AG09319 (cell line): ENCODE measurements at regions not wholly inside any gene's neighbourhood (a gene's known extent, or its start where the extent isn't known, plus 50 kb on each side); places are given as distances from the start of the nearest gene placed in this dataset.

ENCODE experiments used
- DNase-seq: peaks from one replicate; pipeline ENCODE4 v3.0.0-alpha.2; 2010; ENCODE audit warnings: low read depth; ENCODE audit errors: extremely low read depth
- TF ChIP-seq, protein P1 (sequence below): IDR thresholded peaks from 2 replicates; pipeline ENCODE4 v1.5.1; 2011; ENCODE audit warnings: low read depth, mild to moderate bottlenecking, inconsistent platforms, low read length, moderate library complexity

- DNase-seq: peak; percentile 56
Observed at GRCh38 chr18:10234912-10235660, 219.3 kb upstream of the APCDD1 start.

GRCh38 chr18:10235661-10235952, 218.8 kb upstream of the APCDD1 start:
- TF ChIP-seq, protein P1, sequence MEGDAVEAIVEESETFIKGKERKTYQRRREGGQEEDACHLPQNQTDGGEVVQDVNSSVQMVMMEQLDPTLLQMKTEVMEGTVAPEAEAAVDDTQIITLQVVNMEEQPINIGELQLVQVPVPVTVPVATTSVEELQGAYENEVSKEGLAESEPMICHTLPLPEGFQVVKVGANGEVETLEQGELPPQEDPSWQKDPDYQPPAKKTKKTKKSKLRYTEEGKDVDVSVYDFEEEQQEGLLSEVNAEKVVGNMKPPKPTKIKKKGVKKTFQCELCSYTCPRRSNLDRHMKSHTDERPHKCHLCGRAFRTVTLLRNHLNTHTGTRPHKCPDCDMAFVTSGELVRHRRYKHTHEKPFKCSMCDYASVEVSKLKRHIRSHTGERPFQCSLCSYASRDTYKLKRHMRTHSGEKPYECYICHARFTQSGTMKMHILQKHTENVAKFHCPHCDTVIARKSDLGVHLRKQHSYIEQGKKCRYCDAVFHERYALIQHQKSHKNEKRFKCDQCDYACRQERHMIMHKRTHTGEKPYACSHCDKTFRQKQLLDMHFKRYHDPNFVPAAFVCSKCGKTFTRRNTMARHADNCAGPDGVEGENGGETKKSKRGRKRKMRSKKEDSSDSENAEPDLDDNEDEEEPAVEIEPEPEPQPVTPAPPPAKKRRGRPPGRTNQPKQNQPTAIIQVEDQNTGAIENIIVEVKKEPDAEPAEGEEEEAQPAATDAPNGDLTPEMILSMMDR: no peak
- DNase-seq: no peak

More at GRCh38 chr18:10234912-10235660, 219.3 kb upstream of the APCDD1 start:
- TF ChIP-seq, protein P1: no peak

- peak; percentile 57 for DNase-seq
Observed at GRCh38 chr18:10239103-10239502, 215.3 kb upstream of the APCDD1 start.

GRCh38 chr18:10239991-10240634, 214.3 kb upstream of the APCDD1 start:
- no peak for DNase-seq
- TF ChIP-seq, protein P1: no peak

More at GRCh38 chr18:10239103-10239502, 215.3 kb upstream of the APCDD1 start:
- TF ChIP-seq, protein P1: no peak

DNA sequence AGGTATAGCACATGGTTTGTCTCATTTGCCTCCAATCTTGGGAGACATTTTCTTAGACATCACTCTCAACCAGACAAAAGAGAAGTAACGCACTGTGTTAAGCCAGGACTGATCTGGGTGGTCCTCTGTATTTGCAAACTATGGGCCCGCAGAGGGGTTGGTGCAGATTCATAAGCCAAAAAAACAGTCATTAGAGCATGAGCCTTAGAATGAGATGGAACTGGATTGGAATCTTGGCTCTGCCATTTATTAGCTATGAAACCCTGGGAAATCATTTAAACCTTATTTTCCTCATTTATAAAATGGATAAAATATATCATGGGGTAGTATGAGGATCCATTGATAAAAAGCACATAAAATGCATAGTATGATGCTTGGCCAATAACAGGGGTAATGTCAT, 213.5 kb upstream of the APCDD1 start:
- DNase-seq: no peak
- TF ChIP-seq, protein P1: no peak

DNA sequence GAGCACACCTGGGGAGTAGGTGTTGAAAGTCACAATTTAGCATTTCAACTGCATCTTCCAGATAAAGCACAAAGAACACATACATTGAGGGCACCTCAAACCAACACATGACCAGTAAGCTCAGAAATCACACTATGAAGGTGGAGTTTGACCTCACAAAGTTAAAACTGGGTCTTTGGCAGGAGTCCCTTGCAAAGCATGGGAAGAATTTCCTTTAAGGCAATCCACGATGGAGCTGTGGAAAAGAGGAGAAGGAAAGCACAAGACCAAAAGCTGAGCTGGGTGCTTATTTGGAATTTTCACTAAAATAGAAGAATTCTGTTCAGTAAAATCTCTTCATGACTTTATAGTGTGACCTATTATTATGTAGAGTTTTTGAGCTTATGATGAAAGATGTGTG, 212.9 kb upstream of the APCDD1 start:
- no peak for DNase-seq
- TF ChIP-seq, protein P1: no peak

- TF ChIP-seq, protein P1: no peak
- no peak for DNase-seq
Observed at GRCh38 chr18:10242936-10243680, 211.3 kb upstream of the APCDD1 start.
